BJ (cell line): ENCODE measurements at regions not wholly inside any gene's neighbourhood (a gene's known extent, or its start where the extent isn't known, plus 50 kb on each side); places are given as distances from the start of the nearest gene placed in this dataset.

Experiments used
- CTCF ChIA-PET: fragments of 350-600 bp; formaldehyde crosslinking; extraction: SDS; loops from one replicate; lab custom pipeline; 2021; ENCODE audit warnings: antibody characterized with exemption, inconsistent platforms; lab: Yijun Ruan, JAX
- POLR2A ChIA-PET: fragments of 300-600 bp; sonication (Branson Sonifier 250); formaldehyde crosslinking; extraction: SDS; loops from one replicate; lab custom pipeline; 2021; ENCODE audit warnings: antibody characterized with exemption; lab: Charles Lee
- DNase-seq: peaks from one replicate; pipeline ENCODE4 v3.0.0-alpha.2; 2011; ENCODE audit warnings: low read depth
- H3K27me3 ChIP-seq: 2 replicates; pipeline ENCODE4 v1.6.0; 2011; ENCODE audit warnings: low read length; ENCODE audit not compliant: control insufficient read depth, insufficient read depth
- H3K36me3 ChIP-seq: 2 replicates; pipeline ENCODE4 v1.5.1; 2011; ENCODE audit warnings: low read length; ENCODE audit not compliant: control insufficient read depth, insufficient read depth
- H3K4me3 ChIP-seq: 2 replicates; pipeline ENCODE4 v1.5.1; 2011; ENCODE audit warnings: low read depth, mild to moderate bottlenecking, control low read depth, low read length
- TF ChIP-seq, protein P1 (sequence below): IDR thresholded peaks from 2 replicates; pipeline ENCODE4 v1.5.1; 2011; ENCODE audit warnings: low read depth, mild to moderate bottlenecking, control low read depth, inconsistent platforms, low read length, moderate library complexity; ENCODE audit not compliant: insufficient read depth

DNA sequence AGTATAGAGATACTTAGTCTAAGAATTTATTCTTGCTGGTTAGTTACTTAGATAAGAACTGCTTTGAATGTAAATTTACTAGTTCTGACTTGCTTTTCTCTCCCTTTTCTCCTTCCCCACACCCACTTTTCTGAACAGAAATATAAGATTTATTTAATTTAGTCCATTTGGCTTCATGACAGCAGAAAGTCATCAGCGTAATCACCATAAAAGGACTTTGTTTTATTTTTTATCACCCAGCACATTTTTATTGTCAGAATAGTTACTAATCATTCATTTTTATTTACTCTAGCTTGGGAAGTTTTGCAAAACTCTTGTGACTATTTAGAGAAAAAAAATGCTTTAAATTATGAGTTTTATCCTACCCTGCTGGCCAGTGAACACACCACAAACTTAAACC, 197.2 kb downstream of the CHRM3 start:
- CTCF ChIA-PET = no interaction called here
- no peak for DNase-seq
- POLR2A ChIA-PET = no interaction called here
- TF ChIP-seq, protein P1, sequence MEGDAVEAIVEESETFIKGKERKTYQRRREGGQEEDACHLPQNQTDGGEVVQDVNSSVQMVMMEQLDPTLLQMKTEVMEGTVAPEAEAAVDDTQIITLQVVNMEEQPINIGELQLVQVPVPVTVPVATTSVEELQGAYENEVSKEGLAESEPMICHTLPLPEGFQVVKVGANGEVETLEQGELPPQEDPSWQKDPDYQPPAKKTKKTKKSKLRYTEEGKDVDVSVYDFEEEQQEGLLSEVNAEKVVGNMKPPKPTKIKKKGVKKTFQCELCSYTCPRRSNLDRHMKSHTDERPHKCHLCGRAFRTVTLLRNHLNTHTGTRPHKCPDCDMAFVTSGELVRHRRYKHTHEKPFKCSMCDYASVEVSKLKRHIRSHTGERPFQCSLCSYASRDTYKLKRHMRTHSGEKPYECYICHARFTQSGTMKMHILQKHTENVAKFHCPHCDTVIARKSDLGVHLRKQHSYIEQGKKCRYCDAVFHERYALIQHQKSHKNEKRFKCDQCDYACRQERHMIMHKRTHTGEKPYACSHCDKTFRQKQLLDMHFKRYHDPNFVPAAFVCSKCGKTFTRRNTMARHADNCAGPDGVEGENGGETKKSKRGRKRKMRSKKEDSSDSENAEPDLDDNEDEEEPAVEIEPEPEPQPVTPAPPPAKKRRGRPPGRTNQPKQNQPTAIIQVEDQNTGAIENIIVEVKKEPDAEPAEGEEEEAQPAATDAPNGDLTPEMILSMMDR = no peak
- H3K4me3 ChIP-seq = no peak overlapping the region
- H3K27me3 ChIP-seq = no peaks in the 10 kb centered on the region
- H3K36me3 ChIP-seq = no peaks in the 10 kb centered on the region; the same call in 1 of the 2 replicates

DNA sequence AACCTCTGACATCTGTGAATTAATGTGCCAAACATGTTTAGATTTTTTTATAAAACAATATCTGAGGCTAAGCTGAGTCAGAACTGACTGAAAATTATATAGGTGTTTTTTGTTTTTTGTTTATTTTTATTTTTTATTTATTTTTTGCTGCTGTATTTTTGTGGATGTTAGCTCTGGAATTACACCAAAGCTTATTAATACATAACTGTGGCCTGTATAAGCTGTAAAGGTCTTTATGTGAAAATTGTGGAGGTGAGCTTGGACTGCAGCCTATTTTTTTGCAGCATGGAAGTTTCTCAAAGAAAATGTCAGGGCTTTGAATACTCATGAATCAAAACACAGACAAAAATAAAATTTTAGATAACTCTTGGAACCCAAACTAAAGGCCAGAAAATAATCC, 199.8 kb downstream of the CHRM3 start:
- Histone ChIP-seq H3K36me3 (no peaks in the 10 kb centered on the region), H3K4me3 (no peak overlapping the region), H3K27me3 (no peaks in the 10 kb centered on the region)
- DNase-seq = no peak
- TF ChIP-seq, protein P1 = no peak
- CTCF ChIA-PET = no interaction called here
- POLR2A ChIA-PET = no interaction called here

DNA sequence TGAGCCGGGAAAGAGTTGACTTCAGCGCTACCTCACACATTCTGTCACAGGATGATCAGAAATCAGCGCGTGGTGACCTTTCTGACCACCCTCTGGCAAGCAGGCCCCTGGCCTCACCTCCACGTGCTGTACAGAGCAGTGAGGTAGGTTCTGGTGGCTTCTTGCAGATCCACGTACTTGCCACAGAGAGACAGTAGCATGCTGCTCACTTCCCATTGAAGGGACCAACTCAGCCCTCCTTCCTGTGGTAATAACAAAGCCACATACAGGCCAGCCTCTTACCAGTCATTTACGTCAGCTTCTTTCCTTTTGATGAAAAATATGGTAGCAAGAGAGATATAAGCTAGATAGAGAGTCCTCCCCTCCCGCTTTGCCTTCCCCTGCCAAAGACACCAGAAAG, 200.7 kb downstream of the CHRM3 start:
- ChIA-PET CTCF (no interaction called here), POLR2A (no interaction called here)
- no peaks in the 10 kb centered on the region for H3K36me3 ChIP-seq
- H3K4me3 ChIP-seq = no peak overlapping the region
- DNase-seq = no peak
- H3K27me3 ChIP-seq = no peaks in the 10 kb centered on the region
- TF ChIP-seq, protein P1 = no peak

DNA sequence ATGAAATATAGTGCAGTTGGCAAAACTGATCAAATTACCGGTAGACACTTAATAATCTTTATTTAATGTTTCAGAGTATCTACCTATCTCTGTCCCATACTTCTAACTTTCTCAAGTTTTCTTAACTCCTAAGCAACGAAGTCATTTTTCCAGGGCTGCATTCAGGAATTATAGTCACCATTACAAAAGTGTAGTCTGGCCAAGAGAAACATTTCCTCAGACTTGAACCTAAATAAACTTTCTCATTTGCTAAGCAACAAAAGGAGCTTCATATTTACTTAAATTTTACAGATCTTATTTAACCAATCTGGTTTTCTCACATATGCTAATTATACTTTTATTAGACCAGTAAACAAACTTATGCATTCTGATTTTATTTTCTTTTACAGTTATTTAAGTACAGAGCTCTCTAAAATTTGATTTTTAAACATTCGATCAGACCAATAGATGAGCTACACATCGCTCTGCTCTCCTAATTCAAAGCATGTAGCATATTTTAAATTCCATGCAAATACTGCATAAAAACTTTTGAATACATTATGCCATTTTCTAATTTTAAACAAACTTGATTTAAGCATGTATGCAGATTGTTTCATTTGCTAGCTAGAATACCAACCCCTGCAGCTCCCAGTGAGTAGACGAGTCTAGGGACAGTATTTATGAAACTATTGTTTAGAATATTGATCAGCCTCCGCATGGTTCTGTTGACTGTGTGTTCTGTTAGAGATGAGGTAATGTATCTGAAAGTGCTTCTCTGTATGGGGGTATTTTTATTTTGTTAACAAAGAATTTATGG, 201.4 kb downstream of the CHRM3 start:
- Histone ChIP-seq H3K4me3 (no peak overlapping the region), H3K36me3 (no peaks in the 10 kb centered on the region), H3K27me3 (no peaks in the 10 kb centered on the region)
- CTCF ChIA-PET = no interaction called here
- TF ChIP-seq, protein P1 = no peak
- DNase-seq = no peak
- POLR2A ChIA-PET = no interaction called here

DNA sequence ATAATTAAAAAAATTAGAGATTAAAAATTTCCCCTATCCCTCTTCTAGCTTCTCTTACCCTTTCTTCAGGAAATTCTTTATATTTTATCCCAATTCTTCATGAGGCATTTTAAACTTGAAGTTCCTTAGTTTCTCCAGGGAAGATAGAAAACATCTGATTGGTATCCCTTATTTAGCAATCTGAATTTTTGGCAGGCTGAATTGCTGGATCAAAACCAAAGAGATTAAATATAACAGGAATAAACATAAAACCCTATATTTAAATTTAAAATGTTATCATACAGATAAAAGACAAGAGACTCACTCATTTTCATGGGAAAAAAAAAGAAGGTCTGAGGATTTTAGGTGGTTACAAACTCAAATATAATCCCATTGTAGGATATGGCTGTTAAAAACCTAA, 204.2 kb downstream of the CHRM3 start:
- no peak overlapping the region for H3K4me3 ChIP-seq

More for the DNA sequence above, 204.2 kb downstream of the CHRM3 start:
- ChIA-PET CTCF (no interaction called here), POLR2A (no interaction called here)
- Histone ChIP-seq H3K27me3 (no peaks in the 10 kb centered on the region), H3K36me3 (no peaks in the 10 kb centered on the region)
- TF ChIP-seq, protein P1 = no peak
- no peak for DNase-seq
